IMR-90 (cell line): ENCODE measurements at regions not wholly inside any gene's neighbourhood (a gene's known extent, or its start where the extent isn't known, plus 50 kb on each side); places are given as distances from the start of the nearest gene placed in this dataset.

Experiments
- ATAC-seq: fragments of 200-7000 bp; cut with Tn5 transposase; 2 replicates; pipeline ENCODE4 v1.9.1; 2020; ENCODE audit warnings: low read depth, mild to moderate bottlenecking, moderate library complexity
- BruUV-seq: library from RNA; stranded (reverse); fragments of 400-500 nt; replicated peaks from 2 replicates; lab custom pipeline; 2021; lab: Mats Ljungman, UMichigan
- CTCF ChIA-PET: fragments of 300-600 bp; formaldehyde crosslinking; extraction: SDS; loops from one replicate; lab custom pipeline; 2021; ENCODE audit warnings: antibody characterized with exemption; lab: Yijun Ruan, JAX
- POLR2A ChIA-PET: fragments of 300-600 bp; sonication (Branson Sonifier 250); formaldehyde crosslinking; loops from one replicate; lab custom pipeline; 2022; ENCODE audit warnings: antibody characterized with exemption; ENCODE audit not compliant: unreplicated experiment; lab: Charles Lee
- DNase-seq: peaks from one replicate; pipeline ENCODE4 v3.0.0; 2013
- H2AFZ ChIP-seq: replicated peaks from 2 replicates; pipeline ENCODE3; 2013; ENCODE audit warnings: low read length, mild to moderate bottlenecking; ENCODE audit not compliant: poor library complexity
- H2AK5ac ChIP-seq: 2 replicates; pipeline ENCODE4 v1.6.1; 2013; ENCODE audit warnings: low read depth, low read length, inconsistent platforms
- H2AK9ac ChIP-seq: replicated peaks from 2 replicates; pipeline ENCODE3; 2013; ENCODE audit warnings: mild to moderate bottlenecking, low read depth, low read length, moderate library complexity; ENCODE audit not compliant: poor library complexity
- H2BK120ac ChIP-seq: 2 replicates; pipeline ENCODE4 v1.6.1; 2013; ENCODE audit warnings: low read depth, low read length, inconsistent platforms
- H2BK15ac ChIP-seq: 3 replicates; pipeline ENCODE4 v1.6.1; 2013; ENCODE audit warnings: low read depth, low read length, inconsistent platforms
- H2BK20ac ChIP-seq: 2 replicates; pipeline ENCODE4 v1.6.1; 2013; ENCODE audit warnings: low read depth, mild to moderate bottlenecking, inconsistent platforms, low read length, moderate library complexity
- H2BK5ac ChIP-seq: 2 replicates; pipeline ENCODE4 v1.6.1; 2013; ENCODE audit warnings: mild to moderate bottlenecking, low read depth, low read length, inconsistent platforms; ENCODE audit not compliant: poor library complexity, severe bottlenecking
- H3K14ac ChIP-seq: replicated peaks from 2 replicates; pipeline ENCODE4 v1.6.1; 2013; ENCODE audit warnings: low read depth, low read length, inconsistent platforms
- H3K18ac ChIP-seq: 2 replicates; pipeline ENCODE4 v1.6.1; 2013; ENCODE audit warnings: low read depth, low read length, control low read depth
- H3K23ac ChIP-seq: 2 replicates; pipeline ENCODE4 v1.6.1; 2013; ENCODE audit warnings: low read depth, low read length, inconsistent platforms
- H3K27ac ChIP-seq: 2 replicates; pipeline ENCODE4 v1.5.1; 2013; ENCODE audit warnings: mild to moderate bottlenecking, control low read depth, low read length; ENCODE audit not compliant: insufficient read depth
- H3K27me3 ChIP-seq: 2 replicates; pipeline ENCODE4 v1.6.1; 2013; ENCODE audit warnings: low read length; ENCODE audit not compliant: control insufficient read depth, insufficient read depth
- H3K36me3 ChIP-seq: 2 replicates; pipeline ENCODE4 v1.6.1; 2013; ENCODE audit warnings: low read length, mixed read lengths; ENCODE audit not compliant: control insufficient read depth, insufficient read depth
- H3K4ac ChIP-seq: 2 replicates; pipeline ENCODE4 v1.6.1; 2013; ENCODE audit warnings: low read depth, low read length, inconsistent platforms
- H3K4me1 ChIP-seq: 2 replicates; pipeline ENCODE4 v1.6.1; 2013; ENCODE audit warnings: low read length, mixed read lengths; ENCODE audit not compliant: control insufficient read depth, insufficient read depth
- H3K4me2 ChIP-seq: 2 replicates; pipeline ENCODE4 v1.6.1; 2013; ENCODE audit warnings: low read depth, mild to moderate bottlenecking, control low read depth, low read length, moderate library complexity
- H3K4me3 ChIP-seq: 2 replicates; pipeline ENCODE4 v1.5.1; 2013; ENCODE audit warnings: low read depth, mild to moderate bottlenecking, control low read depth, low read length, moderate library complexity; ENCODE audit not compliant: insufficient read depth
- H3K56ac ChIP-seq: 2 replicates; pipeline ENCODE4 v1.6.1; 2013; ENCODE audit warnings: low read length, inconsistent platforms; ENCODE audit not compliant: insufficient read depth; ENCODE audit errors: extremely low read depth
- H3K79me1 ChIP-seq, 2 experiments: 2 replicates each; pipeline ENCODE4 v1.6.1; 2013; ENCODE audit warnings: low read length in 2 of 2, inconsistent platforms in 1 of 2, low read depth in 1 of 2
- H3K9ac ChIP-seq: 2 replicates; pipeline ENCODE4 v1.6.1; 2013; ENCODE audit warnings: low read depth, low read length, control low read depth
- H3K9me1 ChIP-seq: 2 replicates; pipeline ENCODE4 v1.6.1; 2013; ENCODE audit warnings: low read length, inconsistent platforms; ENCODE audit not compliant: insufficient read depth
- H3K9me3 ChIP-seq: 2 replicates; pipeline ENCODE4 v1.6.1; 2013; ENCODE audit warnings: low read length; ENCODE audit not compliant: control insufficient read depth, insufficient read depth
- H4K20me1 ChIP-seq: 2 replicates; pipeline ENCODE4 v1.6.1; 2013; ENCODE audit warnings: low read length, inconsistent platforms; ENCODE audit not compliant: insufficient read depth
- H4K5ac ChIP-seq: 2 replicates; pipeline ENCODE4 v1.6.1; 2013; ENCODE audit warnings: mild to moderate bottlenecking, low read depth, low read length, control low read depth
- H4K8ac ChIP-seq, 2 experiments: 2 replicates each; pipeline ENCODE4 v1.6.1; 2013; ENCODE audit warnings: low read depth in 2 of 2, low read length in 2 of 2, control low read depth in 1 of 2, inconsistent platforms in 1 of 2
- H4K91ac ChIP-seq: 2 replicates; pipeline ENCODE4 v1.6.1; 2013; ENCODE audit warnings: low read depth, low read length, inconsistent platforms; ENCODE audit not compliant: insufficient read depth
- POLR2A ChIP-seq: IDR thresholded peaks from 2 replicates; pipeline ENCODE4 v1.6.1; 2012; ENCODE audit warnings: mild to moderate bottlenecking, low read depth, low read length
- dilution Hi-C: fragments of 300-500 bp; cut with HindIII; formaldehyde crosslinking; loops from one replicate; pipeline ENCODE4 v1.14.3; 2018; ENCODE audit warnings: low sequenced_read_pairs; ENCODE audit not compliant: unreplicated experiment
- in situ Hi-C: fragments of 300-500 bp; cut with MboI; formaldehyde crosslinking; loops from 3 replicates; pipeline ENCODE4 v1.14.3; 2019; ENCODE audit warnings: low sequenced_read_pairs, inconsistent platforms, mixed read lengths
- intact Hi-C: fragments of 100-400 bp; cut with micrococcal nuclease; formaldehyde crosslinking; loops from 2 replicates; pipeline ENCODE4 v1.10.0; 2022

DNA sequence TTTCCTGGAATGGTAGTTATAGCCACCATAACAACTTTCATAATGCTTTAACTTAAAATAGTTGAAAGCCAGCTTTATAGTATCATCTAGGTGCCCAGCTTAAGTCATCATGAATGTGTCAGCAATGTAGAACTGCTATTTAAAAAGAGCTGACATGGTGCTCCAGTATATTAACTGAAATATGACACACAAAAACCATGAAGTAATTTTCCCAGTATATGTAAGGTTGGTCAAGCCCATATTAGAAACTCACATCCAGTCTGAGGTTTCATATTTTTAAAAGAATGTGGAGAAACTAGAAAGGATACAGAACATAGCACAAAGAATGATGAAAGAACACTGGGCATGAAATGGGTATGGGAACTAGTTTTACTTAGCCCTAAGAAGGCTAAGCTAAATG, 121.3 kb upstream of the KRAS start:
- POLR2A ChIA-PET: no interaction called here
- Histone ChIP-seq H3K4me1 (peaks cover 2% of the 10 kb centered on the region), H3K79me1 (no peaks in the 10 kb centered on the region), H4K5ac (no peak overlapping the region), H2BK15ac (no peak overlapping the region), H3K36me3 (no peaks in the 10 kb centered on the region), H3K18ac (no peak overlapping the region), H4K20me1 (no peaks in the 10 kb centered on the region), H2BK20ac (no peak overlapping the region), H3K9me1 (no peaks in the 10 kb centered on the region; the same call in 1 of the 2 replicates), H3K56ac (no peak overlapping the region), H2AK9ac (no peak overlapping the region), H3K23ac (no peak overlapping the region), H2AK5ac (no peak overlapping the region), H2BK120ac (no peak overlapping the region), H3K4me2 (no peak overlapping the region), H2BK5ac (no peak overlapping the region), H3K14ac (no peak overlapping the region), H3K4me3 (no peak overlapping the region), H3K27me3 (no peaks in the 10 kb centered on the region), H3K9ac (no peak overlapping the region), H3K4ac (no peak overlapping the region), H3K9me3 (no peaks in the 10 kb centered on the region), H2AFZ (no peak overlapping the region), H4K91ac (no peak overlapping the region), H3K27ac (no peak overlapping the region), H4K8ac (no peak overlapping the region)
- intact Hi-C loops: no loop called here
- no peak for ATAC-seq
- TF ChIP-seq POLR2A: no peak
- in situ Hi-C loops: no loop called here
- DNase-seq: no peak
- no TSS peak for BruUV-seq
- CTCF ChIA-PET: no interaction called here
- dilution Hi-C loops: no loop called here
